SJSA1 (cell line): ENCODE measurements at regions not wholly inside any gene's neighbourhood (a gene's known extent, or its start where the extent isn't known, plus 50 kb on each side); places are given as distances from the start of the nearest gene placed in this dataset.
"Not testable (repeated sequence)": the region's sequence is repeated elsewhere in the genome, so short reads cannot be mapped to it uniquely, and the experiment has no call there.

Experiments
- DNase-seq, 2 experiments: peaks; one replicate each; pipeline ENCODE4 v3.0.0-alpha.2; 2015 to 2020; ENCODE audit warnings: low spot score in 2 of 2, low read depth in 1 of 2
- H3K27ac ChIP-seq: fragments of 250-450 bp; sonication (Bioruptor Pico); 2 replicates; pipeline ENCODE4 v1.5.1; 2020; ENCODE audit warnings: mild to moderate bottlenecking, moderate library complexity
- H3K27me3 ChIP-seq: fragments of 250-450 bp; sonication (Bioruptor Pico); replicated peaks from 2 replicates; pipeline ENCODE4 v1.5.1; 2020; ENCODE audit warnings: mild to moderate bottlenecking, moderate library complexity
- H3K36me3 ChIP-seq: fragments of 250-450 bp; sonication (Bioruptor Pico); 2 replicates; pipeline ENCODE4 v1.5.1; 2020; ENCODE audit warnings: mild to moderate bottlenecking
- H3K4me1 ChIP-seq: fragments of 250-450 bp; sonication (Bioruptor Pico); replicated peaks from 2 replicates; pipeline ENCODE4 v1.6.1; 2021; ENCODE audit warnings: mild to moderate bottlenecking
- H3K4me3 ChIP-seq: fragments of 250-450 bp; sonication (Bioruptor Pico); 2 replicates; pipeline ENCODE4 v1.5.1; 2020; ENCODE audit warnings: mild to moderate bottlenecking
- H3K9me3 ChIP-seq: fragments of 250-450 bp; sonication (Bioruptor Pico); replicated peaks from 2 replicates; pipeline ENCODE4 v1.5.1; 2020; ENCODE audit warnings: mild to moderate bottlenecking

GRCh38 chr16:63442246-63442645 lies 1406.0 kb upstream of the CDH8 start:
- H3K4me1 ChIP-seq, result no peaks in the 10 kb centered on the region
- no peaks in the 10 kb centered on the region for H3K9me3 ChIP-seq
- DNase-seq, result no peak
- H3K27me3 ChIP-seq, result no peaks in the 10 kb centered on the region
- no peaks in the 10 kb centered on the region for H3K36me3 ChIP-seq
- H3K27ac ChIP-seq, result no peak overlapping the region
- no peak overlapping the region for H3K4me3 ChIP-seq

GRCh38 chr16:63426275-63426870 lies 1390.1 kb upstream of the CDH8 start:
- Histone ChIP-seq H3K36me3 (no peaks in the 10 kb centered on the region), H3K9me3 (no peaks in the 10 kb centered on the region), H3K4me1 (no peaks in the 10 kb centered on the region), H3K27ac (no peak overlapping the region), H3K4me3 (no peak overlapping the region), H3K27me3 (no peaks in the 10 kb centered on the region)
- DNase-seq, result no peak

DNA sequence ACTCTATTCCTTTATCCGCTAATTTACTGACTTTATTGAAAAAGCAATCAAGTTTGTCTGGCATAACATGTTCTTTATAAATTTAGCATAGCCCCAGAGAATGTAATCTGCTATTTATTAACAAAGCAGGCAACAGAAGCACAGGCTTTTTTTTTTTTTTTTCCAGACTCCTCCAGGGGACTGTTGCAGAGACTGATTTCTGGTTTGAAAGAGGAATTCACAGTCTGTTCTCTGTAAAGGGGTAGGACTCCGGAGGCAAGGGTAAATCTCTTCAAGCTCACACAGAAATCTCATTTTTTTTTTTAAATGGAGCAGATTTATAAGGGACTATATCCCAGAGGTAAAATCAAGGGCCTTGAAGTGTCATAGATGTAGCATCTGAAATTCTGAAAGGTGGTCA lies 1386.5 kb upstream of the CDH8 start:
- Histone ChIP-seq H3K4me3 (no peak overlapping the region), H3K4me1 (no peaks in the 10 kb centered on the region), H3K36me3 (no peaks in the 10 kb centered on the region), H3K27ac (no peak overlapping the region), H3K27me3 (no peaks in the 10 kb centered on the region), H3K9me3 (no peaks in the 10 kb centered on the region)
- DNase-seq, result no peak

- Histone ChIP-seq H3K36me3 (no peaks in the 10 kb centered on the region), H3K9me3 (no peaks in the 10 kb centered on the region), H3K4me1 (no peaks in the 10 kb centered on the region), H3K4me3 (no peak overlapping the region), H3K27me3 (no peaks in the 10 kb centered on the region), H3K27ac (no peak overlapping the region)
- no peak for DNase-seq
Observed at GRCh38 chr16:63416712-63417111, 1380.5 kb upstream of the CDH8 start.

- DNase-seq, result no peak
- Histone ChIP-seq H3K27ac (no peak overlapping the region), H3K4me3 (no peak overlapping the region), H3K9me3 (no peaks in the 10 kb centered on the region), H3K27me3 (no peaks in the 10 kb centered on the region), H3K4me1 (no peaks in the 10 kb centered on the region), H3K36me3 (no peaks in the 10 kb centered on the region)
Observed at GRCh38 chr16:63415014-63415413, 1378.8 kb upstream of the CDH8 start.

GRCh38 chr16:63410594-63410993 lies 1374.4 kb upstream of the CDH8 start:
- no peaks in the 10 kb centered on the region for H3K36me3 ChIP-seq
- H3K4me3 ChIP-seq, result no peak overlapping the region
- no peak overlapping the region for H3K27ac ChIP-seq
- H3K4me1 ChIP-seq, result no peaks in the 10 kb centered on the region
- H3K9me3 ChIP-seq, result no peaks in the 10 kb centered on the region
- no peaks in the 10 kb centered on the region for H3K27me3 ChIP-seq
- no peak for DNase-seq

GRCh38 chr16:63403792-63404191 lies 1367.6 kb upstream of the CDH8 start:
- H3K9me3 ChIP-seq, result no peaks in the 10 kb centered on the region
- no peak for DNase-seq
- H3K27ac ChIP-seq, result no peak overlapping the region
- no peaks in the 10 kb centered on the region for H3K27me3 ChIP-seq
- no peaks in the 10 kb centered on the region for H3K4me1 ChIP-seq
- no peak overlapping the region for H3K4me3 ChIP-seq
- H3K36me3 ChIP-seq, result no peaks in the 10 kb centered on the region

DNA sequence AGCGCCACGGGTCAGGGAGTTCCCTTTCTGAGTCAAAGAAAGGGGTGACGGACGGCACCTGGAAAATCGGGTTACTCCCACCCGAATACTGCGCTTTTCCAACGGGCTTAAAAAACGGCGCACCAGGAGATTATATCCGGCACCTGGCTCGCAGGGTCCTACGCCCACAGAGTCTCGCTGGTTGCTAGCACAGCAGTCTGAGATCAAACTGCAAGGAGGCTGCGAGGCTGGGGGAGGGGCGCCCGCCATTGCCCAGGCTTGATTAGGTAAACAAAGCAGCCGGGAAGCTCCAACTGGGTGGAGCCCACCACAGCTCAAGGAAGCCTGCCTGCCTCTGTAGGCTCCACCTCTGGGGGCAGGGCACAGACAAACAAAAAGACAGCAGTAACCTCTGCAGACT lies 1352.0 kb upstream of the CDH8 start:
- not testable (repeated sequence) for DNase-seq, H3K9me3 ChIP-seq, H3K36me3 ChIP-seq, H3K4me3 ChIP-seq, H3K27me3 ChIP-seq, H3K4me1 ChIP-seq, H3K27ac ChIP-seq

DNA sequence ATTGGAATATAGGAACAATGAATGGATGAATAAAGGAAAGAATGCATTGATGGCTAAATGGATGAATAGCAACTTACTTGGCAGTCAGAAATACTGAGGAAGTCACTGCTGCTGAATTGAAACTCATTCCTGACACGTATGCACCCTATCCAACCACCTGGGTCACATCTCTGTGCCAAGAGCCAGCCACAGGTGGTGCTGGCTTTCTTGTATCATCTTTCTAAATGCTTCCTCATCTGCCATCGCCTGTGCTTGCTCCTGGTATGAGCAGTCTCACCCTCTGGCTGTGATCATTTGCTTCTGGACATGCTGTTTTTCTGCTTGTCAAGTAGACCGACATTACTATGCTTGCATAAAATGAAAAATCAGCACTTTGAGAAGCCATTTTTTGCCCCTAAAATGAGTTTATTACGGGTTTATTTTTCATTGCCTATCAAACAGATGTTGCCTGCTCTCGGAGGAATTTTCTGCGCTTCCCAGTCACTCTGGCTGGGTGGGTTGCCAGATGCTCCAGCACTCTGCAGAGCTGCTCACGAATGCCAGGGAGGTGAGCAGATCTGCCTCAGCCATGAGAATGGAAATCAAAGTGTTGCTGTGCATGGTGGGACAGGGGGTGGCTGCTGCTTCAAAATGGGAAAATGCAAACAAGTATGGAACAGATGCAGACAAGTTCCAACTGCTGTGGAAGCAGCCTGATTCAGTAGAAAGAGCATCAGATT lies 1349.6 kb upstream of the CDH8 start:
- Histone ChIP-seq H3K27ac (no peak overlapping the region), H3K27me3 (no peaks in the 10 kb centered on the region), H3K4me1 (no peaks in the 10 kb centered on the region), H3K9me3 (no peaks in the 10 kb centered on the region), H3K4me3 (no peak overlapping the region), H3K36me3 (no peaks in the 10 kb centered on the region)
- DNase-seq, result no peak

DNA sequence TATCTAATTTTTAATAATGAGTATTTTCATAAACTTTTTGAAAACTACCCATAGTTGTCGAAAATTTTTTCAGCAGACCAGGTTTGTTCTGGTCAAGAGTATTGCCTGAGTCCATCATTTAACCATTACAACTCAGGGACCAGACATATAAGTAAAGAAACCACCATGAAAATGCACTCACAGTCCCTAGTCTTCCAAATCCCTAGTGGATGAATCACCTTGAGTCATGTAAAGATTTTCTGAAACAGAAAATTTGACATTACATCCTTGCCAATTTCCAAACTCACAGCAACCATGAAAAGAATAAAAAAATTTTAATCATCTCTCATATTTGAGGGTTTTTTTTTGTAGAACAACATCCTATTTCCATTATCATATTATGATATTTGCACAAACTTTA lies 1337.5 kb upstream of the CDH8 start:
- H3K9me3 ChIP-seq, result 0 out of 2 replicates have a peak, but pooled peaks cover 5% of the 10 kb centered on the region
- DNase-seq, result no peak
- H3K4me1 ChIP-seq, result no peaks in the 10 kb centered on the region
- H3K27me3 ChIP-seq, result no peaks in the 10 kb centered on the region
- H3K27ac ChIP-seq, result no peak overlapping the region
- no peak overlapping the region for H3K4me3 ChIP-seq
- H3K36me3 ChIP-seq, result no peaks in the 10 kb centered on the region

DNA sequence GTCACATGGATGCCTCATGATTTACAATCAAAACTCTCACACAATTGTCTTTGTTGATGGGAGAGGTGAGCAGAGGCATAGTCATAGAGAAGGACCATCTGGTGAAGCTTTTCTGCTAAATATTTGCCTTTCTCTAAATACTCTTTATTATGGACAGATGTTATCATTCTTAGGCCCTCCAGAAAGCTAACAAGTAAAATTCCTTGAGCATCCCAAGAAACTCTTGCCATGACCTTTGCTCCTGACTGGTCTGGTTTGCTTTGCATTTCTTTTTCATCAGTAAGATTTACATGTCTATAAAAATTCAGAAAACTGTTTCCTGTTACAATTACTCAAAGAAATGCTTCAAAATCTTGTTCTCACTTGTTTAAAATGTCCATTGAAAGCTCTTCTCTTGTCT lies 1336.6 kb upstream of the CDH8 start:
- no peak for DNase-seq
- H3K36me3 ChIP-seq, result no peaks in the 10 kb centered on the region

GRCh38 chr16:63372283-63372682 lies 1336.0 kb upstream of the CDH8 start:
- H3K4me1 ChIP-seq, result no peaks in the 10 kb centered on the region
- H3K36me3 ChIP-seq, result no peaks in the 10 kb centered on the region
- no peak for DNase-seq
- no peaks in the 10 kb centered on the region for H3K27me3 ChIP-seq
- H3K9me3 ChIP-seq, result 0 out of 2 replicates have a peak, but pooled peaks cover 5% of the 10 kb centered on the region
- no peak overlapping the region for H3K27ac ChIP-seq
- no peak overlapping the region for H3K4me3 ChIP-seq

More for the DNA sequence above, 1336.6 kb upstream of the CDH8 start:
- Histone ChIP-seq H3K27me3 (no peaks in the 10 kb centered on the region), H3K4me1 (no peaks in the 10 kb centered on the region), H3K4me3 (no peak overlapping the region), H3K9me3 (0 out of 2 replicates have a peak, but pooled peaks cover 5% of the 10 kb centered on the region), H3K27ac (no peak overlapping the region)

- no peak overlapping the region for H3K4me3 ChIP-seq
- H3K27me3 ChIP-seq, result no peaks in the 10 kb centered on the region
- no peaks in the 10 kb centered on the region for H3K9me3 ChIP-seq
- no peaks in the 10 kb centered on the region for H3K36me3 ChIP-seq
- no peak overlapping the region for H3K27ac ChIP-seq
- no peak for DNase-seq
- no peaks in the 10 kb centered on the region for H3K4me1 ChIP-seq
Observed at GRCh38 chr16:63365649-63366304, 1329.5 kb upstream of the CDH8 start.

GRCh38 chr16:63363738-63364137 lies 1327.5 kb upstream of the CDH8 start:
- no peaks in the 10 kb centered on the region for H3K36me3 ChIP-seq
- no peak overlapping the region for H3K4me3 ChIP-seq
- no peaks in the 10 kb centered on the region for H3K27me3 ChIP-seq
- H3K9me3 ChIP-seq, result no peaks in the 10 kb centered on the region
- no peak overlapping the region for H3K27ac ChIP-seq
- no peak for DNase-seq
- no peaks in the 10 kb centered on the region for H3K4me1 ChIP-seq
